ENCODE measurements at regions not wholly inside any gene's neighbourhood (a gene's known extent, or its start where the extent isn't known, plus 50 kb on each side); places are given as distances from the start of the nearest gene placed in this dataset.

- Mint-ChIP-seq H3K36me3 (no peaks in the 10 kb centered on the region), H3K4me1 (ENCODE audit: low read depth) (no peaks in the 10 kb centered on the region), H3K27ac (no peak overlapping the region), H3K4me3 (no peak overlapping the region), H3K27me3 (no peaks in the 10 kb centered on the region), H3K9me3 (peaks cover 10% of the 10 kb centered on the region)
- ChIA-PET CTCF (no interaction called here), POLR2A (no interaction called here)
- intact Hi-C loops (cut with micrococcal nuclease), result no loop called here
- DNase-seq, result no peak
These were observed 491.4 kb upstream of the CDH7 start for GRCh38 chr18:65259403-65259802.

- H3K4me3 Mint-ChIP-seq, result no peak overlapping the region
- CTCF ChIA-PET, result no interaction called here
- DNase-seq, result no peak
- POLR2A ChIA-PET, result no interaction called here
- no peaks in the 10 kb centered on the region for H3K36me3 Mint-ChIP-seq
- H3K27me3 Mint-ChIP-seq, result no peaks in the 10 kb centered on the region
- intact Hi-C loops (cut with micrococcal nuclease), result no loop called here
- H3K9me3 Mint-ChIP-seq, result peaks cover 6% of the 10 kb centered on the region
- no peak overlapping the region for H3K27ac Mint-ChIP-seq
- H3K4me1 Mint-ChIP-seq (ENCODE audit: low read depth), result no peaks in the 10 kb centered on the region
These were observed 493.7 kb upstream of the CDH7 start for GRCh38 chr18:65257149-65257548.

GRCh38 chr18:65255417-65255816, 495.4 kb upstream of the CDH7 start:
- H3K4me1 Mint-ChIP-seq (ENCODE audit: low read depth), result no peaks in the 10 kb centered on the region
- intact Hi-C loops (cut with micrococcal nuclease), result no loop called here
- H3K4me3 Mint-ChIP-seq, result no peak overlapping the region
- H3K36me3 Mint-ChIP-seq, result no peaks in the 10 kb centered on the region
- H3K27ac Mint-ChIP-seq, result no peak overlapping the region
- peaks cover 6% of the 10 kb centered on the region for H3K9me3 Mint-ChIP-seq
- H3K27me3 Mint-ChIP-seq, result no peaks in the 10 kb centered on the region
- DNase-seq, result no peak
- POLR2A ChIA-PET, result no interaction called here
- CTCF ChIA-PET, result no interaction called here

GRCh38 chr18:65239787-65240186, 511.0 kb upstream of the CDH7 start:
- no peak overlapping the region for H3K27ac Mint-ChIP-seq
- H3K9me3 Mint-ChIP-seq, result peaks cover 8% of the 10 kb centered on the region
- POLR2A ChIA-PET, result no interaction called here
- no peaks in the 10 kb centered on the region for H3K27me3 Mint-ChIP-seq
- no peaks in the 10 kb centered on the region for H3K4me1 Mint-ChIP-seq (ENCODE audit: low read depth)
- CTCF ChIA-PET, result no interaction called here
- intact Hi-C loops (cut with micrococcal nuclease), result no loop called here
- DNase-seq, result no peak
- H3K36me3 Mint-ChIP-seq, result no peaks in the 10 kb centered on the region
- H3K4me3 Mint-ChIP-seq, result no peak overlapping the region

GRCh38 chr18:65235966-65236624, 514.7 kb upstream of the CDH7 start:
- Mint-ChIP-seq H3K27ac (no peak overlapping the region), H3K36me3 (no peaks in the 10 kb centered on the region), H3K9me3 (no peaks in the 10 kb centered on the region), H3K4me3 (no peak overlapping the region), H3K4me1 (ENCODE audit: low read depth) (no peaks in the 10 kb centered on the region), H3K27me3 (no peaks in the 10 kb centered on the region)
- no peak for DNase-seq
- POLR2A ChIA-PET, result no interaction called here
- CTCF ChIA-PET, result no interaction called here
- intact Hi-C loops (cut with micrococcal nuclease), result no loop called here

- intact Hi-C loops (cut with micrococcal nuclease), result no loop called here
- Mint-ChIP-seq H3K27ac (no peak overlapping the region), H3K9me3 (peaks cover 6% of the 10 kb centered on the region), H3K36me3 (no peaks in the 10 kb centered on the region), H3K4me1 (ENCODE audit: low read depth) (no peaks in the 10 kb centered on the region), H3K27me3 (no peaks in the 10 kb centered on the region), H3K4me3 (no peak overlapping the region)
- POLR2A ChIA-PET, result no interaction called here
- CTCF ChIA-PET, result no interaction called here
- DNase-seq, result no peak
These were observed 520.5 kb upstream of the CDH7 start for GRCh38 chr18:65230311-65230710.

GRCh38 chr18:65227970-65228369, 522.8 kb upstream of the CDH7 start:
- H3K4me1 Mint-ChIP-seq (ENCODE audit: low read depth), result no peaks in the 10 kb centered on the region
- H3K9me3 Mint-ChIP-seq, result peaks cover 8% of the 10 kb centered on the region
- H3K36me3 Mint-ChIP-seq, result no peaks in the 10 kb centered on the region
- no peak overlapping the region for H3K27ac Mint-ChIP-seq
- POLR2A ChIA-PET, result no interaction called here
- CTCF ChIA-PET, result no interaction called here
- no peak overlapping the region for H3K4me3 Mint-ChIP-seq
- no peaks in the 10 kb centered on the region for H3K27me3 Mint-ChIP-seq
- DNase-seq, result no peak
- intact Hi-C loops (cut with micrococcal nuclease), result no loop called here

- Mint-ChIP-seq H3K27me3 (no peaks in the 10 kb centered on the region), H3K27ac (no peak overlapping the region), H3K36me3 (no peaks in the 10 kb centered on the region), H3K9me3 (peaks cover 8% of the 10 kb centered on the region), H3K4me3 (no peak overlapping the region), H3K4me1 (ENCODE audit: low read depth) (no peaks in the 10 kb centered on the region)
- ChIA-PET POLR2A (no interaction called here), CTCF (no interaction called here)
- intact Hi-C loops (cut with micrococcal nuclease), result no loop called here
- DNase-seq, result no peak
These were observed 529.1 kb upstream of the CDH7 start for GRCh38 chr18:65221736-65222135.

- POLR2A ChIA-PET, result no interaction called here
- no peak overlapping the region for H3K4me3 Mint-ChIP-seq
- H3K27me3 Mint-ChIP-seq, result no peaks in the 10 kb centered on the region
- H3K27ac Mint-ChIP-seq, result no peak overlapping the region
- no peaks in the 10 kb centered on the region for H3K36me3 Mint-ChIP-seq
- no peak for DNase-seq
- H3K9me3 Mint-ChIP-seq, result peaks cover 8% of the 10 kb centered on the region
- H3K4me1 Mint-ChIP-seq (ENCODE audit: low read depth), result no peaks in the 10 kb centered on the region
- intact Hi-C loops (cut with micrococcal nuclease), result no loop called here
- CTCF ChIA-PET, result no interaction called here
These were observed 529.7 kb upstream of the CDH7 start for GRCh38 chr18:65221115-65221514.

- Mint-ChIP-seq H3K4me3 (no peak overlapping the region), H3K36me3 (no peaks in the 10 kb centered on the region), H3K27me3 (no peaks in the 10 kb centered on the region), H3K9me3 (peaks cover 8% of the 10 kb centered on the region), H3K27ac (no peak overlapping the region), H3K4me1 (ENCODE audit: low read depth) (no peaks in the 10 kb centered on the region)
- intact Hi-C loops (cut with micrococcal nuclease), result no loop called here
- CTCF ChIA-PET, result no interaction called here
- POLR2A ChIA-PET, result no interaction called here
- no peak for DNase-seq
These were observed 534.8 kb upstream of the CDH7 start for GRCh38 chr18:65215865-65216466.

GRCh38 chr18:65214456-65214855, 536.4 kb upstream of the CDH7 start:
- Mint-ChIP-seq H3K4me1 (ENCODE audit: low read depth) (no peaks in the 10 kb centered on the region), H3K36me3 (no peaks in the 10 kb centered on the region), H3K27me3 (no peaks in the 10 kb centered on the region), H3K9me3 (peaks cover 8% of the 10 kb centered on the region), H3K4me3 (no peak overlapping the region), H3K27ac (no peak overlapping the region)
- no peak for DNase-seq
- CTCF ChIA-PET, result no interaction called here
- intact Hi-C loops (cut with micrococcal nuclease), result no loop called here
- POLR2A ChIA-PET, result no interaction called here

GRCh38 chr18:65206551-65207260, 544.1 kb upstream of the CDH7 start:
- POLR2A ChIA-PET, result no interaction called here
- no peaks in the 10 kb centered on the region for H3K4me1 Mint-ChIP-seq (ENCODE audit: low read depth)
- H3K9me3 Mint-ChIP-seq, result peaks cover 2% of the 10 kb centered on the region
- DNase-seq, result no peak
- no peak overlapping the region for H3K27ac Mint-ChIP-seq
- no peak overlapping the region for H3K4me3 Mint-ChIP-seq
- no peaks in the 10 kb centered on the region for H3K36me3 Mint-ChIP-seq
- CTCF ChIA-PET, result no interaction called here
- intact Hi-C loops (cut with micrococcal nuclease), result no loop called here
- H3K27me3 Mint-ChIP-seq, result no peaks in the 10 kb centered on the region

GRCh38 chr18:65202091-65202490, 548.7 kb upstream of the CDH7 start:
- H3K9me3 Mint-ChIP-seq, result peaks cover 6% of the 10 kb centered on the region
- POLR2A ChIA-PET, result no interaction called here
- CTCF ChIA-PET, result interaction anchor here (0.6 kb wide), 1 partner anchor 681 kb away, joined by 4 read pairs; no protein-coding TSS in a partner anchor
- H3K27me3 Mint-ChIP-seq, result no peaks in the 10 kb centered on the region
- H3K4me1 Mint-ChIP-seq (ENCODE audit: low read depth), result no peaks in the 10 kb centered on the region
- DNase-seq, result no peak
- no peaks in the 10 kb centered on the region for H3K36me3 Mint-ChIP-seq
- no peak overlapping the region for H3K4me3 Mint-ChIP-seq
- intact Hi-C loops (cut with micrococcal nuclease), result no loop called here
- no peak overlapping the region for H3K27ac Mint-ChIP-seq
